ENCODE measurements at regions not wholly inside any gene's neighbourhood (a gene's known extent, or its start where the extent isn't known, plus 50 kb on each side); places are given as distances from the start of the nearest gene placed in this dataset.

- DNase-seq (no peak), ATAC-seq (no peak)
- no peaks in the 10 kb centered on the region for H3K36me3 Mint-ChIP-seq (ENCODE audit: low read depth)
- ChIA-PET POLR2A (no interaction called here), CTCF (no interaction called here)
- no peaks in the 10 kb centered on the region for H3K27me3 Mint-ChIP-seq
- H3K4me3 Mint-ChIP-seq = no peak overlapping the region
- no peaks in the 10 kb centered on the region for H3K4me1 Mint-ChIP-seq
- intact Hi-C loops (cut with DNase I, micrococcal nuclease) = no loop called here
- no peak overlapping the region for H3K27ac Mint-ChIP-seq
- H3K9me3 Mint-ChIP-seq (ENCODE audit: low read depth) = no peaks in the 10 kb centered on the region
Observed at GRCh38 chr21:16420031-16420724, 690.4 kb downstream of the USP25 start.

GRCh38 chr21:16421007-16421406 is 691.2 kb downstream of the USP25 start:
- no peak overlapping the region for H3K4me3 Mint-ChIP-seq
- POLR2A ChIA-PET = no interaction called here
- no peaks in the 10 kb centered on the region for H3K36me3 Mint-ChIP-seq (ENCODE audit: low read depth)
- CTCF ChIA-PET = no interaction called here
- no peaks in the 10 kb centered on the region for H3K27me3 Mint-ChIP-seq
- no peaks in the 10 kb centered on the region for H3K4me1 Mint-ChIP-seq
- DNase-seq (no peak), ATAC-seq (no peak)
- intact Hi-C loops (cut with DNase I, micrococcal nuclease) = no loop called here
- H3K27ac Mint-ChIP-seq = no peak overlapping the region
- no peaks in the 10 kb centered on the region for H3K9me3 Mint-ChIP-seq (ENCODE audit: low read depth)

- H3K36me3 Mint-ChIP-seq (ENCODE audit: low read depth) = no peaks in the 10 kb centered on the region
- ATAC-seq = no peak
- H3K27me3 Mint-ChIP-seq = no peaks in the 10 kb centered on the region
- H3K9me3 Mint-ChIP-seq (ENCODE audit: low read depth) = no peaks in the 10 kb centered on the region
- no peak for DNase-seq
- no peak overlapping the region for H3K27ac Mint-ChIP-seq
- intact Hi-C loops (cut with DNase I, micrococcal nuclease) = no loop called here
- H3K4me3 Mint-ChIP-seq = no peak overlapping the region
- ChIA-PET CTCF (interaction anchor here (0.6 kb wide), 1 partner anchor 145 kb away, joined by 3 read pairs; no protein-coding TSS in a partner anchor), POLR2A (no interaction called here)
- no peaks in the 10 kb centered on the region for H3K4me1 Mint-ChIP-seq
Observed at GRCh38 chr21:16421965-16422364, 692.2 kb downstream of the USP25 start.

GRCh38 chr21:16422702-16423101 is 692.9 kb downstream of the USP25 start:
- ATAC-seq (no peak), DNase-seq (no peak)
- intact Hi-C loops (cut with DNase I, micrococcal nuclease) = no loop called here
- no peak overlapping the region for H3K27ac Mint-ChIP-seq
- no peaks in the 10 kb centered on the region for H3K27me3 Mint-ChIP-seq
- no peaks in the 10 kb centered on the region for H3K4me1 Mint-ChIP-seq
- H3K4me3 Mint-ChIP-seq = no peak overlapping the region
- POLR2A ChIA-PET = no interaction called here
- H3K9me3 Mint-ChIP-seq (ENCODE audit: low read depth) = no peaks in the 10 kb centered on the region
- H3K36me3 Mint-ChIP-seq (ENCODE audit: low read depth) = no peaks in the 10 kb centered on the region
- CTCF ChIA-PET = no interaction called here

GRCh38 chr21:16423921-16424320 is 694.1 kb downstream of the USP25 start:
- H3K4me1 Mint-ChIP-seq = no peaks in the 10 kb centered on the region
- no peak for DNase-seq
- intact Hi-C loops (cut with DNase I, micrococcal nuclease) = no loop called here
- no peaks in the 10 kb centered on the region for H3K27me3 Mint-ChIP-seq
- ChIA-PET CTCF (no interaction called here), POLR2A (no interaction called here)
- H3K4me3 Mint-ChIP-seq = no peak overlapping the region
- no peaks in the 10 kb centered on the region for H3K36me3 Mint-ChIP-seq (ENCODE audit: low read depth)
- H3K9me3 Mint-ChIP-seq (ENCODE audit: low read depth) = no peaks in the 10 kb centered on the region
- no peak for ATAC-seq
- no peak overlapping the region for H3K27ac Mint-ChIP-seq

GRCh38 chr21:16424331-16424751 is 694.6 kb downstream of the USP25 start:
- no peak for ATAC-seq
- POLR2A ChIA-PET = no interaction called here
- Mint-ChIP-seq H3K9me3 (ENCODE audit: low read depth) (no peaks in the 10 kb centered on the region), H3K27ac (no peak overlapping the region), H3K4me3 (no peak overlapping the region), H3K4me1 (no peaks in the 10 kb centered on the region), H3K27me3 (no peaks in the 10 kb centered on the region), H3K36me3 (ENCODE audit: low read depth) (no peaks in the 10 kb centered on the region)
- intact Hi-C loops (cut with DNase I, micrococcal nuclease) = no loop called here
- CTCF ChIA-PET = no interaction called here
- DNase-seq = no peak

GRCh38 chr21:16425376-16425775 is 695.6 kb downstream of the USP25 start:
- ATAC-seq = no peak

GRCh38 chr21:16426936-16427335 is 697.2 kb downstream of the USP25 start:
- ATAC-seq = no peak
- ChIA-PET CTCF (no interaction called here), POLR2A (no interaction called here)
- no peaks in the 10 kb centered on the region for H3K36me3 Mint-ChIP-seq (ENCODE audit: low read depth)
- no peak overlapping the region for H3K27ac Mint-ChIP-seq
- intact Hi-C loops (cut with DNase I, micrococcal nuclease) = no loop called here
- H3K9me3 Mint-ChIP-seq (ENCODE audit: low read depth) = no peaks in the 10 kb centered on the region
- H3K4me1 Mint-ChIP-seq = no peaks in the 10 kb centered on the region
- no peaks in the 10 kb centered on the region for H3K27me3 Mint-ChIP-seq
- no peak overlapping the region for H3K4me3 Mint-ChIP-seq
- DNase-seq = no peak

More at GRCh38 chr21:16425376-16425775, 695.6 kb downstream of the USP25 start:
- ChIA-PET POLR2A (no interaction called here), CTCF (no interaction called here)
- no peak for DNase-seq
- no peak overlapping the region for H3K4me3 Mint-ChIP-seq
- no peaks in the 10 kb centered on the region for H3K9me3 Mint-ChIP-seq (ENCODE audit: low read depth)
- intact Hi-C loops (cut with DNase I, micrococcal nuclease) = no loop called here
- H3K27me3 Mint-ChIP-seq = no peaks in the 10 kb centered on the region
- H3K36me3 Mint-ChIP-seq (ENCODE audit: low read depth) = no peaks in the 10 kb centered on the region
- no peak overlapping the region for H3K27ac Mint-ChIP-seq
- H3K4me1 Mint-ChIP-seq = no peaks in the 10 kb centered on the region

GRCh38 chr21:16427587-16428087 is 697.9 kb downstream of the USP25 start:
- Mint-ChIP-seq H3K4me3 (no peak overlapping the region), H3K36me3 (ENCODE audit: low read depth) (no peaks in the 10 kb centered on the region), H3K27ac (no peak overlapping the region), H3K9me3 (ENCODE audit: low read depth) (no peaks in the 10 kb centered on the region), H3K27me3 (no peaks in the 10 kb centered on the region), H3K4me1 (no peaks in the 10 kb centered on the region)
- intact Hi-C loops (cut with DNase I, micrococcal nuclease) = no loop called here
- ChIA-PET CTCF (no interaction called here), POLR2A (no interaction called here)
- ATAC-seq (no peak), DNase-seq (no peak)

GRCh38 chr21:16437586-16437985 is 707.8 kb downstream of the USP25 start:
- no peak overlapping the region for H3K4me3 Mint-ChIP-seq
- no peaks in the 10 kb centered on the region for H3K27me3 Mint-ChIP-seq
- POLR2A ChIA-PET = no interaction called here
- H3K27ac Mint-ChIP-seq = no peak overlapping the region
- ATAC-seq (no peak), DNase-seq (no peak)
- H3K9me3 Mint-ChIP-seq (ENCODE audit: low read depth) = no peaks in the 10 kb centered on the region
- intact Hi-C loops (cut with DNase I, micrococcal nuclease) = no loop called here
- CTCF ChIA-PET = no interaction called here
- no peaks in the 10 kb centered on the region for H3K36me3 Mint-ChIP-seq (ENCODE audit: low read depth)
- H3K4me1 Mint-ChIP-seq = no peaks in the 10 kb centered on the region

GRCh38 chr21:16438761-16439160 is 709.0 kb downstream of the USP25 start:
- CTCF ChIA-PET = no interaction called here
- Mint-ChIP-seq H3K4me3 (no peak overlapping the region), H3K4me1 (no peaks in the 10 kb centered on the region), H3K36me3 (ENCODE audit: low read depth) (no peaks in the 10 kb centered on the region), H3K27me3 (no peaks in the 10 kb centered on the region), H3K9me3 (ENCODE audit: low read depth) (no peaks in the 10 kb centered on the region), H3K27ac (no peak overlapping the region)
- no peak for DNase-seq
- intact Hi-C loops (cut with DNase I, micrococcal nuclease) = no loop called here
- no peak for ATAC-seq
- POLR2A ChIA-PET = no interaction called here

- Mint-ChIP-seq H3K36me3 (ENCODE audit: low read depth) (no peaks in the 10 kb centered on the region), H3K27ac (no peak overlapping the region), H3K4me1 (no peaks in the 10 kb centered on the region), H3K9me3 (ENCODE audit: low read depth) (no peaks in the 10 kb centered on the region), H3K4me3 (no peak overlapping the region), H3K27me3 (no peaks in the 10 kb centered on the region)
- POLR2A ChIA-PET = no interaction called here
- ATAC-seq = no peak
- no peak for DNase-seq
- intact Hi-C loops (cut with DNase I, micrococcal nuclease) = no loop called here
- CTCF ChIA-PET = no interaction called here
Observed at GRCh38 chr21:16441789-16442188, 712.0 kb downstream of the USP25 start.

GRCh38 chr21:16454399-16454798 is 724.6 kb downstream of the USP25 start:
- intact Hi-C loops (cut with DNase I, micrococcal nuclease) = no loop called here

More at GRCh38 chr21:16454399-16454798, 724.6 kb downstream of the USP25 start:
- no peaks in the 10 kb centered on the region for H3K4me1 Mint-ChIP-seq
- ATAC-seq = no peak
- H3K27ac Mint-ChIP-seq = no peak overlapping the region
- no peak for DNase-seq
- ChIA-PET CTCF (no interaction called here), POLR2A (no interaction called here)
- H3K4me3 Mint-ChIP-seq = no peak overlapping the region
- no peaks in the 10 kb centered on the region for H3K36me3 Mint-ChIP-seq (ENCODE audit: low read depth)
- H3K9me3 Mint-ChIP-seq (ENCODE audit: low read depth) = peaks cover 1% of the 10 kb centered on the region
- H3K27me3 Mint-ChIP-seq = no peaks in the 10 kb centered on the region
